ENCODE measurements at regions not wholly inside any gene's neighbourhood (a gene's known extent, or its start where the extent isn't known, plus 50 kb on each side); places are given as distances from the start of the nearest gene placed in this dataset.

DNA sequence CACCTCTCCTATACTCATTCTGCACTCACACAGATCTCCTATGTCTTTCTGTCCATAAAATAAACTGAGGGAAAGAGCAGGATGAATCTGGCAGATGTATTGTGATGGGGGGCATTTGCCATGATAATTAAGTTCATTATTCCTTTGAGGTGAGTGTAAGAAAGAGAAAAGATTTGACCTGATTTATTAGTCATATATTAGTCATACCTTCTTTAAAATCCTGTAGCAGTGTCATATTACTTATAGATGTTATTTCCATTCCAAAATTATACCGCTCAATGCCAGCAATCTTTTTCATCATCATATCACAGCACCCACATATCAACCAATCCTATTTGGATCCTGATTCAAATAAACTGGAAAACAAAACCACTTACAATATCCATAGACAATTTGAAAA, 733.3 kb upstream of the SLC35B3 start:
- no peak for TF ChIP-seq POLR2A (IDR thresholded peaks at IDR 0.05)
- TF ChIP-seq, protein P1, sequence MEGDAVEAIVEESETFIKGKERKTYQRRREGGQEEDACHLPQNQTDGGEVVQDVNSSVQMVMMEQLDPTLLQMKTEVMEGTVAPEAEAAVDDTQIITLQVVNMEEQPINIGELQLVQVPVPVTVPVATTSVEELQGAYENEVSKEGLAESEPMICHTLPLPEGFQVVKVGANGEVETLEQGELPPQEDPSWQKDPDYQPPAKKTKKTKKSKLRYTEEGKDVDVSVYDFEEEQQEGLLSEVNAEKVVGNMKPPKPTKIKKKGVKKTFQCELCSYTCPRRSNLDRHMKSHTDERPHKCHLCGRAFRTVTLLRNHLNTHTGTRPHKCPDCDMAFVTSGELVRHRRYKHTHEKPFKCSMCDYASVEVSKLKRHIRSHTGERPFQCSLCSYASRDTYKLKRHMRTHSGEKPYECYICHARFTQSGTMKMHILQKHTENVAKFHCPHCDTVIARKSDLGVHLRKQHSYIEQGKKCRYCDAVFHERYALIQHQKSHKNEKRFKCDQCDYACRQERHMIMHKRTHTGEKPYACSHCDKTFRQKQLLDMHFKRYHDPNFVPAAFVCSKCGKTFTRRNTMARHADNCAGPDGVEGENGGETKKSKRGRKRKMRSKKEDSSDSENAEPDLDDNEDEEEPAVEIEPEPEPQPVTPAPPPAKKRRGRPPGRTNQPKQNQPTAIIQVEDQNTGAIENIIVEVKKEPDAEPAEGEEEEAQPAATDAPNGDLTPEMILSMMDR (IDR thresholded peaks at IDR 0.05) = no peak
